NCI-H2081 (cell line): ENCODE measurements at regions not wholly inside any gene's neighbourhood (a gene's known extent, or its start where the extent isn't known, plus 50 kb on each side); places are given as distances from the start of the nearest gene placed in this dataset.

Experiments
- DNase-seq, 2 experiments: peaks; one replicate each; lab custom pipeline; 2025; lab: John Stamatoyannopoulos, UW

GRCh38 chr3:39750712-39751111, 58.7 kb upstream of the MYRIP start:
- DNase-seq = no peak

- DNase-seq = no peak
These were observed 58.1 kb upstream of the MYRIP start for GRCh38 chr3:39751286-39751685.

GRCh38 chr3:39752019-39752637, 57.3 kb upstream of the MYRIP start:
- no peak for DNase-seq

- no peak for DNase-seq
These were observed 56.7 kb upstream of the MYRIP start for GRCh38 chr3:39752751-39753150.

GRCh38 chr3:39753391-39753790, 56.0 kb upstream of the MYRIP start:
- no peak for DNase-seq

GRCh38 chr3:39754549-39754948, 54.9 kb upstream of the MYRIP start:
- no peak for DNase-seq

GRCh38 chr3:39755100-39755499, 54.3 kb upstream of the MYRIP start:
- DNase-seq = no peak

GRCh38 chr3:39757307-39757706, 52.1 kb upstream of the MYRIP start:
- DNase-seq = no peak
